ENCODE measurements at regions not wholly inside any gene's neighbourhood (a gene's known extent, or its start where the extent isn't known, plus 50 kb on each side); places are given as distances from the start of the nearest gene placed in this dataset.

DNA sequence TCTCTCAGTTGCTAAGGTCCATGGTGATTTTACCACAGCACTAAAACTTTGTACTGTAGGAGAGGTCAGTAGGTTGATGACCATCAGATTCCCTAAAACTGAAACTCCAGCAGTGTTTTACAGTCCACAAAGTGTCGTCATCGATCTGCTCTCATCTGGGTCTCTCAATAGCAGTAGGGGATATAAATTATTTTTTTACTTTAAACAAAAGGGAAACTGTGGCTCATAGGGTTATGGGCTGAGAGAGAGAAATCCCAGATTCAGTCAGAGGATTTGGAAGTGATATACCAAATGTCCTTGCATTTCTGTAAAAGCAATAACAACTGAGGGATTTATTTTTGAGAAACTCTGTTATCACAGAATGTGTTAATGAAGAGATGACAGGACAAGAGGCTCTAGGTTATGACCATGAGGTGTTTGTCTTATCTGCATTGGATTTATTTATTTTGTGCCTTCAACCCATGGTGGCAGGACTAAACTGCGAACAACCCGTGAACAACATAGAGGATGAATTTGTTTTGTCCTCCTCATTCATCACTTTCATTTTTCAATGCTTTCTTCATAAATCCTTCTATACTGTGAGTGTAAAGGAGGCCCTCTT, 869.7 kb downstream of the OTOL1 start:
- no peak overlapping the region for H3K4me3 ChIP-seq (ENCODE audit: low read depth, low read length)
- no peak for DNase-seq
- no peaks in the 10 kb centered on the region for H3K27me3 ChIP-seq (ENCODE audit: insufficient read depth, low read depth, severe bottlenecking)
- TF ChIP-seq, protein P1, sequence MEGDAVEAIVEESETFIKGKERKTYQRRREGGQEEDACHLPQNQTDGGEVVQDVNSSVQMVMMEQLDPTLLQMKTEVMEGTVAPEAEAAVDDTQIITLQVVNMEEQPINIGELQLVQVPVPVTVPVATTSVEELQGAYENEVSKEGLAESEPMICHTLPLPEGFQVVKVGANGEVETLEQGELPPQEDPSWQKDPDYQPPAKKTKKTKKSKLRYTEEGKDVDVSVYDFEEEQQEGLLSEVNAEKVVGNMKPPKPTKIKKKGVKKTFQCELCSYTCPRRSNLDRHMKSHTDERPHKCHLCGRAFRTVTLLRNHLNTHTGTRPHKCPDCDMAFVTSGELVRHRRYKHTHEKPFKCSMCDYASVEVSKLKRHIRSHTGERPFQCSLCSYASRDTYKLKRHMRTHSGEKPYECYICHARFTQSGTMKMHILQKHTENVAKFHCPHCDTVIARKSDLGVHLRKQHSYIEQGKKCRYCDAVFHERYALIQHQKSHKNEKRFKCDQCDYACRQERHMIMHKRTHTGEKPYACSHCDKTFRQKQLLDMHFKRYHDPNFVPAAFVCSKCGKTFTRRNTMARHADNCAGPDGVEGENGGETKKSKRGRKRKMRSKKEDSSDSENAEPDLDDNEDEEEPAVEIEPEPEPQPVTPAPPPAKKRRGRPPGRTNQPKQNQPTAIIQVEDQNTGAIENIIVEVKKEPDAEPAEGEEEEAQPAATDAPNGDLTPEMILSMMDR (IDR thresholded peaks at IDR 0.05; ENCODE audit: low read depth, low read length), result no peak
- H3K9me3 ChIP-seq (ENCODE audit: severe bottlenecking), result no peaks in the 10 kb centered on the region
- H3K27ac ChIP-seq, result no peak overlapping the region
- no peaks in the 10 kb centered on the region for H3K36me3 ChIP-seq

DNA sequence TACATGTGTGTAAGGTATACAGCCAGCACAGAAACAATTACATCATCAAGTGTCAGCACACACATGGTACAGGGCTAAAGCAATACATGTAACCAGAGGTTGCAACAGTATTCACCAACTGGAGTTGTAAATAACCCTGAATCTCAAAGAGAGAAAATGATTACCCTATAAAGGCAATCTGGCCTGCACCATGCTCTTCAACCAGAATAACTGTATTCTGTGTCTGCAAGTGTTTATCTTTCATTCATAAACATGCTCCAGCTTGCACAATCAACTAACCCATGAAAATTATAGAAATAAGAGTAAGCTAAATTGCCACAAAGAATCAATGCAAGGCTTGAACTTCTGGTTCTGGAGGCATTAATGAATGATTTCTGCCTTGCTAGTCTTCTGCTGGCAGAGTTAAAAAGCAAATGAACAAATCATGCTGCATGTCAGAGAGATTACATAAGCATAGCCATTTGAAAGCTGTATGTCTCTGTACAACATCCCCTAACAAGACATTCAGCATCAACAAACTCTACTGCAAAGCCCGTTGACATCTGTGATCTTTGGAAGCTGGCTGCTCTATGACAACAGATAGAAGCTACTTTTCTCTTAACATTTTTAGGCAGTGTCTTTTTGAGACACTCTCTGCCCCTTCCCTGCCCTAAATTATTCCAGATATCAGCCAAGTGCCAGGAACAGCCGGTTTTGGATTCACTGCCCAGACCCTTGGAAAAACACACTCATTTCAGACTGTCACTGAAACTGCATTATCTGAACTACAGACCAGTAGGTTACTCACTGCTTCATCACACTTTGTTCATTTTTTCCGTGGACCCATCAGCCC, 871.0 kb downstream of the OTOL1 start:
- no peak overlapping the region for H3K4me3 ChIP-seq (ENCODE audit: low read depth, low read length)
- TF ChIP-seq, protein P1 (IDR thresholded peaks at IDR 0.05; ENCODE audit: low read depth, low read length), result no peak

DNA sequence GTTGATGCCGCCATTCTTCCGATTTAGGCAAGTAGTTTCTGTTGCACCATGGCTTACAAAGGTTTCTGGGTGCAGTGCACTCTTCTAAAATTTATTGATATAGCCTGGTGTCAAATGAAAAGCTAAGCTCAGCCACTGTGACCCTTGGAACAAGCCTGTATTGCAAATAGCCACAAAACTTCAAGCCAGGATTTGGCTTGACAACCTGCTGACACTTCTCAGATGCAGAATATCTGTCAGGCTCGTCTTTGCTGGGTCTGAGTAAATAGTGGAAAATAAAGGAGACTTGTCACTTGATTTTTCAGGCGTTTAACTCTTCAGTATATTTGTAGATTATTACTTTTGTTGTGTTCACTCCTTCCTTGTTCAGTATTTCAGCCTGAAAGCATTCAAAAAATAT, 871.8 kb downstream of the OTOL1 start:
- Histone ChIP-seq H3K27ac (no peak overlapping the region), H3K27me3 (ENCODE audit: insufficient read depth, low read depth, severe bottlenecking) (no peaks in the 10 kb centered on the region), H3K4me3 (ENCODE audit: low read depth, low read length) (no peak overlapping the region), H3K36me3 (no peaks in the 10 kb centered on the region), H3K9me3 (ENCODE audit: severe bottlenecking) (no peaks in the 10 kb centered on the region)
- TF ChIP-seq, protein P1 (IDR thresholded peaks at IDR 0.05; ENCODE audit: low read depth, low read length), result no peak
- DNase-seq, result no peak

More for the DNA sequence above, 871.0 kb downstream of the OTOL1 start:
- no peaks in the 10 kb centered on the region for H3K9me3 ChIP-seq (ENCODE audit: severe bottlenecking)
- DNase-seq, result no peak
- no peak overlapping the region for H3K27ac ChIP-seq
- no peaks in the 10 kb centered on the region for H3K36me3 ChIP-seq
- H3K27me3 ChIP-seq (ENCODE audit: insufficient read depth, low read depth, severe bottlenecking), result no peaks in the 10 kb centered on the region

DNA sequence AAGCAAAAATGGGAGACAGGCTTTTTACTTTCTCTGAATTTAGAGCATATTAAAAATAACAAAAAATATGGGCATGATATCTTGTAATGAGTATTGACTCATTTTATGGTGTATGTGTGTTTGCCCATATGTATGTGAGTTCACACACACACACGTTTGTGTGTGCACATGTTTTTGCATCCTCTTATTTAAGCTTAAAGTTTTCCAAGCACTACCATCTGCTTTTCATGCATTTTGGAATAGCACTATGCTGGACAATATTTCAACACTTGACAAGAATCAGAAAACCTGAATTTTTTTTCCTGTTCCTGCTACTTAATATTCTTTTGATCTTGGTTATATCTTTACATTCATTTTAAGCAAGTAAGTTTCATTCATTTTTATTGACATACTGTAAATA, 872.7 kb downstream of the OTOL1 start:
- Histone ChIP-seq H3K4me3 (ENCODE audit: low read depth, low read length) (no peak overlapping the region), H3K27me3 (ENCODE audit: insufficient read depth, low read depth, severe bottlenecking) (no peaks in the 10 kb centered on the region), H3K36me3 (no peaks in the 10 kb centered on the region), H3K9me3 (ENCODE audit: severe bottlenecking) (no peaks in the 10 kb centered on the region), H3K27ac (no peak overlapping the region)
- TF ChIP-seq, protein P1 (IDR thresholded peaks at IDR 0.05; ENCODE audit: low read depth, low read length), result no peak
- no peak for DNase-seq

DNA sequence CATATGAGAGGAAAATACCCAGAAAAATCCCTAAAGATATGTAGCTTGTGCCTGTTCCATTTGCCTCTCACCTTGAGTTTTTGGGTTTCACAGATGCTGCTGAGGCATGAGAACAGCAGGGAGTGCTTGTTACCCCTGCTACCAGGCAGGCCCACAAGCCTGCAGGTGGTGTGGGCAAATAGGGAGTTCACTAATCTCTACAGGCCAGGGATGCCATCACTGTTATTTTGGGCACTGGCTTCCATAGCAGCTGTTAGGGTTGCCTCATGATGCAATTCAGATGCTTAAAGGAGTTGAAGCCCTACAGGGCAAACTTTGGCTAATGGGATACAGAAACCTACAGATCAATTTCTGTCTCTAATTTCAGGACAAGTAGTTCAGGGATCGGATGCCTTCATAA, 873.5 kb downstream of the OTOL1 start:
- Histone ChIP-seq H3K9me3 (ENCODE audit: severe bottlenecking) (no peaks in the 10 kb centered on the region), H3K27ac (no peak overlapping the region), H3K4me3 (ENCODE audit: low read depth, low read length) (no peak overlapping the region), H3K36me3 (no peaks in the 10 kb centered on the region), H3K27me3 (ENCODE audit: insufficient read depth, low read depth, severe bottlenecking) (no peaks in the 10 kb centered on the region)
- TF ChIP-seq, protein P1 (IDR thresholded peaks at IDR 0.05; ENCODE audit: low read depth, low read length), result no peak
- no peak for DNase-seq
